ENCODE measurements at regions not wholly inside any gene's neighbourhood (a gene's known extent, or its start where the extent isn't known, plus 50 kb on each side); places are given as distances from the start of the nearest gene placed in this dataset.

GRCh38 chr9:29613773-29614172 is 2040.5 kb upstream of the C9orf72 start:
- Histone ChIP-seq H3K4me3 (ENCODE audit: control insufficient read depth in 2 of 3, extremely low read depth in 1 of 3, insufficient read depth in 2 of 3, low read depth in 1 of 3, low read length in 3 of 3) (no peak overlapping the region), H3K9ac (ENCODE audit: control insufficient read depth, extremely low read depth, insufficient read depth, low read length) (no peak overlapping the region), H3K27me3 (ENCODE audit: control insufficient read depth, extremely low read depth, insufficient read depth, low read length) (no peaks in the 10 kb centered on the region), H3K4me2 (ENCODE audit: control insufficient read depth, extremely low read depth, insufficient read depth, low read depth, low read length) (no peak overlapping the region), H2AFZ (ENCODE audit: control insufficient read depth, low read length) (no peak overlapping the region), H3K4me1 (ENCODE audit: control insufficient read depth, extremely low read depth, insufficient read depth, low read length) (no peaks in the 10 kb centered on the region), H3K36me3 (ENCODE audit: control insufficient read depth in 2 of 2, extremely low read depth in 1 of 2, insufficient read depth in 2 of 2, low read length in 2 of 2) (no peaks in the 10 kb centered on the region), H3K27ac (ENCODE audit: control insufficient read depth, insufficient read depth, low read length) (no peak overlapping the region), H4K20me1 (ENCODE audit: control insufficient read depth, extremely low read depth, insufficient read depth, low read length) (no peaks in the 10 kb centered on the region), H3K9me3 (ENCODE audit: control insufficient read depth, low read depth, low read length) (no peaks in the 10 kb centered on the region), H3K79me2 (ENCODE audit: control insufficient read depth, insufficient read depth, low read length) (no peaks in the 10 kb centered on the region), H3K9me1 (ENCODE audit: control insufficient read depth, extremely low read depth, insufficient read depth, low read length) (no peaks in the 10 kb centered on the region)
- DNase-seq (ENCODE audit: low read depth, low spot score) (no peak), FAIRE-seq (no peak)
- TF ChIP-seq, protein P1, sequence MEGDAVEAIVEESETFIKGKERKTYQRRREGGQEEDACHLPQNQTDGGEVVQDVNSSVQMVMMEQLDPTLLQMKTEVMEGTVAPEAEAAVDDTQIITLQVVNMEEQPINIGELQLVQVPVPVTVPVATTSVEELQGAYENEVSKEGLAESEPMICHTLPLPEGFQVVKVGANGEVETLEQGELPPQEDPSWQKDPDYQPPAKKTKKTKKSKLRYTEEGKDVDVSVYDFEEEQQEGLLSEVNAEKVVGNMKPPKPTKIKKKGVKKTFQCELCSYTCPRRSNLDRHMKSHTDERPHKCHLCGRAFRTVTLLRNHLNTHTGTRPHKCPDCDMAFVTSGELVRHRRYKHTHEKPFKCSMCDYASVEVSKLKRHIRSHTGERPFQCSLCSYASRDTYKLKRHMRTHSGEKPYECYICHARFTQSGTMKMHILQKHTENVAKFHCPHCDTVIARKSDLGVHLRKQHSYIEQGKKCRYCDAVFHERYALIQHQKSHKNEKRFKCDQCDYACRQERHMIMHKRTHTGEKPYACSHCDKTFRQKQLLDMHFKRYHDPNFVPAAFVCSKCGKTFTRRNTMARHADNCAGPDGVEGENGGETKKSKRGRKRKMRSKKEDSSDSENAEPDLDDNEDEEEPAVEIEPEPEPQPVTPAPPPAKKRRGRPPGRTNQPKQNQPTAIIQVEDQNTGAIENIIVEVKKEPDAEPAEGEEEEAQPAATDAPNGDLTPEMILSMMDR (optimal IDR thresholded peaks at IDR 0.05 in 1 of 3, IDR thresholded peaks at IDR 0.05 in 1 of 3, conservative IDR thresholded peaks at IDR 0.05 in 1 of 3; ENCODE audit: extremely low read depth in 1 of 3, insufficient read depth in 2 of 3, low read length in 3 of 3): no peak
- TF ChIP-seq EZH2 (IDR thresholded peaks at IDR 0.05; ENCODE audit: low read length): no peak
- dilution Hi-C loops (cut with MboI; ENCODE audit: extremely low pct_ligation_motif_present, low sequenced_read_pairs): no loop called here

GRCh38 chr9:29616844-29617243 is 2043.6 kb upstream of the C9orf72 start:
- Histone ChIP-seq H3K27me3 (ENCODE audit: control insufficient read depth, extremely low read depth, insufficient read depth, low read length) (no peaks in the 10 kb centered on the region), H3K4me1 (ENCODE audit: control insufficient read depth, extremely low read depth, insufficient read depth, low read length) (no peaks in the 10 kb centered on the region), H3K9me1 (ENCODE audit: control insufficient read depth, extremely low read depth, insufficient read depth, low read length) (no peaks in the 10 kb centered on the region), H3K36me3 (ENCODE audit: control insufficient read depth in 2 of 2, extremely low read depth in 1 of 2, insufficient read depth in 2 of 2, low read length in 2 of 2) (no peaks in the 10 kb centered on the region), H4K20me1 (ENCODE audit: control insufficient read depth, extremely low read depth, insufficient read depth, low read length) (no peaks in the 10 kb centered on the region), H3K27ac (ENCODE audit: control insufficient read depth, insufficient read depth, low read length) (no peak overlapping the region), H3K4me3 (ENCODE audit: control insufficient read depth in 2 of 3, extremely low read depth in 1 of 3, insufficient read depth in 2 of 3, low read depth in 1 of 3, low read length in 3 of 3) (no peak overlapping the region), H3K9ac (ENCODE audit: control insufficient read depth, extremely low read depth, insufficient read depth, low read length) (no peak overlapping the region), H2AFZ (ENCODE audit: control insufficient read depth, low read length) (no peak overlapping the region), H3K4me2 (ENCODE audit: control insufficient read depth, extremely low read depth, insufficient read depth, low read depth, low read length) (no peak overlapping the region), H3K9me3 (ENCODE audit: control insufficient read depth, low read depth, low read length) (no peaks in the 10 kb centered on the region), H3K79me2 (ENCODE audit: control insufficient read depth, insufficient read depth, low read length) (no peaks in the 10 kb centered on the region)
- dilution Hi-C loops (cut with MboI; ENCODE audit: extremely low pct_ligation_motif_present, low sequenced_read_pairs): no loop called here
- no peak for FAIRE-seq
- DNase-seq (ENCODE audit: low read depth, low spot score): no peak
- TF ChIP-seq EZH2 (IDR thresholded peaks at IDR 0.05; ENCODE audit: low read length): no peak
- TF ChIP-seq, protein P1 (optimal IDR thresholded peaks at IDR 0.05 in 1 of 3, IDR thresholded peaks at IDR 0.05 in 1 of 3, conservative IDR thresholded peaks at IDR 0.05 in 1 of 3; ENCODE audit: extremely low read depth in 1 of 3, insufficient read depth in 2 of 3, low read length in 3 of 3): no peak

Data from keratinocyte (primary cell).